Chondrocyte (in vitro differentiated cells): ENCODE measurements at regions not wholly inside any gene's neighbourhood (a gene's known extent, or its start where the extent isn't known, plus 50 kb on each side); places are given as distances from the start of the nearest gene placed in this dataset.

Source experiments
- DNase-seq: peaks from one replicate; pipeline ENCODE4 v3.0.0; 2021; ENCODE audit warnings: mixed read lengths, low spot score
- H3K27ac Mint-ChIP-seq: one replicate; pipeline ENCODE4 v1.8.0; 2021; ENCODE audit warnings: mild to moderate bottlenecking, moderate library complexity, mixed read lengths; ENCODE audit not compliant: unreplicated experiment
- H3K27me3 Mint-ChIP-seq: 2 replicates; pipeline ENCODE4 v1.8.0; 2021; ENCODE audit warnings: low read depth, mixed read lengths
- H3K36me3 Mint-ChIP-seq: 2 replicates; pipeline ENCODE4 v1.8.0; 2021; ENCODE audit warnings: low read depth, mixed read lengths
- H3K4me1 Mint-ChIP-seq: 2 replicates; pipeline ENCODE4 v1.8.0; 2021; ENCODE audit warnings: low read depth, mild to moderate bottlenecking, mixed read lengths
- H3K4me3 Mint-ChIP-seq: one replicate; pipeline ENCODE4 v1.8.0; 2021; ENCODE audit warnings: mild to moderate bottlenecking, moderate library complexity, mixed read lengths; ENCODE audit not compliant: unreplicated experiment
- H3K9me3 Mint-ChIP-seq: 2 replicates; pipeline ENCODE4 v1.8.0; 2021; ENCODE audit warnings: low read depth, mixed read lengths
- TF ChIP-seq, protein P1 (sequence below): fragments of 200-600 bp; sonication (generic); IDR thresholded peaks from 2 replicates; pipeline ENCODE4 v1.5.0; 2021; ENCODE audit warnings: antibody characterized with exemption, mild to moderate bottlenecking, moderate library complexity

DNA sequence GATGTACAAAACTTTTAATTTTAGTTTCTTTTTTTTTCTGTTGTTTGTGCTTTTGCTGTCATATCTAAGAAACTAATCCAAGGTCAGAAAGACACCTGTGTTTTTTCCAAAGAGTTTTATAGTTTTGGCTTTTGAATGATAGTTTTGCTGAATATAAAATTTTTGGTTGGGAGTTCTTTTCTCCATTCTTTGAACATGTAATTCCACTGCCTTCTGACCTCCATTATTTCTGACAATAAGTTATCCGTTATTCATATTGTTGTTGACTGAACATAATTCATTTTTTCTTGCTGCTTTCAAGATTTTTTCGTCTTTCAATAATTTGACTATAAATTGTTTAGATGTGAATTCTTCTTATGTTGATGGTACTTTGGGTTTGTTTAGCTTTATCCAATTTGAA is 82.2 kb upstream of the SLC24A2 start:
- H3K4me1 Mint-ChIP-seq = peaks cover 4% of the 10 kb centered on the region
- H3K4me3 Mint-ChIP-seq = no peak overlapping the region
- H3K9me3 Mint-ChIP-seq = peaks cover 12% of the 10 kb centered on the region
- no peaks in the 10 kb centered on the region for H3K36me3 Mint-ChIP-seq
- H3K27me3 Mint-ChIP-seq = peaks cover 3% of the 10 kb centered on the region
- TF ChIP-seq, protein P1, sequence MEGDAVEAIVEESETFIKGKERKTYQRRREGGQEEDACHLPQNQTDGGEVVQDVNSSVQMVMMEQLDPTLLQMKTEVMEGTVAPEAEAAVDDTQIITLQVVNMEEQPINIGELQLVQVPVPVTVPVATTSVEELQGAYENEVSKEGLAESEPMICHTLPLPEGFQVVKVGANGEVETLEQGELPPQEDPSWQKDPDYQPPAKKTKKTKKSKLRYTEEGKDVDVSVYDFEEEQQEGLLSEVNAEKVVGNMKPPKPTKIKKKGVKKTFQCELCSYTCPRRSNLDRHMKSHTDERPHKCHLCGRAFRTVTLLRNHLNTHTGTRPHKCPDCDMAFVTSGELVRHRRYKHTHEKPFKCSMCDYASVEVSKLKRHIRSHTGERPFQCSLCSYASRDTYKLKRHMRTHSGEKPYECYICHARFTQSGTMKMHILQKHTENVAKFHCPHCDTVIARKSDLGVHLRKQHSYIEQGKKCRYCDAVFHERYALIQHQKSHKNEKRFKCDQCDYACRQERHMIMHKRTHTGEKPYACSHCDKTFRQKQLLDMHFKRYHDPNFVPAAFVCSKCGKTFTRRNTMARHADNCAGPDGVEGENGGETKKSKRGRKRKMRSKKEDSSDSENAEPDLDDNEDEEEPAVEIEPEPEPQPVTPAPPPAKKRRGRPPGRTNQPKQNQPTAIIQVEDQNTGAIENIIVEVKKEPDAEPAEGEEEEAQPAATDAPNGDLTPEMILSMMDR = no peak
- DNase-seq = no peak
- H3K27ac Mint-ChIP-seq = no peak overlapping the region

- Mint-ChIP-seq H3K4me1 (no peaks in the 10 kb centered on the region), H3K4me3 (no peak overlapping the region), H3K27ac (no peak overlapping the region), H3K36me3 (no peaks in the 10 kb centered on the region), H3K27me3 (no peaks in the 10 kb centered on the region), H3K9me3 (peaks cover 5% of the 10 kb centered on the region)
- TF ChIP-seq, protein P1 = no peak
- no peak for DNase-seq
These were observed 52.1 kb upstream of the SLC24A2 start for GRCh38 chr9:19840953-19841352.
